ENCODE measurements at regions not wholly inside any gene's neighbourhood (a gene's known extent, or its start where the extent isn't known, plus 50 kb on each side); places are given as distances from the start of the nearest gene placed in this dataset.

DNA sequence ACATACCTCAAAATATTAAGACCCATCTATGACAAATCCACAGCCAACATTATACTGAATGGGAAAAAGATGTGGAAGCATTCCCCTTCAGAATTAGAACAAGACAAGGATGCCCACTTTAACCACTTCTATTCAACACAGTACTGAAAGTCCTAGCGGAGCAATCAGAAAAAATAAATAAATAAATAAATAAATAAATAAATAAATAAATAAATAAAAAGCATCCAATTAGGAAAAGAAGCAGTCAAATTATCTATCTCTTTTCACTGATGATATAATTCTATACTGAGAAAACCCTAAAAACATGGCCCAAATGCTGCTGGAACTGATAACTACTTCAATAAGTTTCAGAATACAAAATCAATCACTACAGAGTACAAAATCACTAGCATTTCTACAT is 67.5 kb downstream of the PRR32 start:
- in situ Hi-C loops (cut with MboI; ENCODE audit: low pct_unique_long_range_greater_than_20kb, low sequenced_read_pairs, unreplicated experiment) = no loop called here
- no peak for DNase-seq (ENCODE audit: low spot score)
- TF ChIP-seq, protein P1, sequence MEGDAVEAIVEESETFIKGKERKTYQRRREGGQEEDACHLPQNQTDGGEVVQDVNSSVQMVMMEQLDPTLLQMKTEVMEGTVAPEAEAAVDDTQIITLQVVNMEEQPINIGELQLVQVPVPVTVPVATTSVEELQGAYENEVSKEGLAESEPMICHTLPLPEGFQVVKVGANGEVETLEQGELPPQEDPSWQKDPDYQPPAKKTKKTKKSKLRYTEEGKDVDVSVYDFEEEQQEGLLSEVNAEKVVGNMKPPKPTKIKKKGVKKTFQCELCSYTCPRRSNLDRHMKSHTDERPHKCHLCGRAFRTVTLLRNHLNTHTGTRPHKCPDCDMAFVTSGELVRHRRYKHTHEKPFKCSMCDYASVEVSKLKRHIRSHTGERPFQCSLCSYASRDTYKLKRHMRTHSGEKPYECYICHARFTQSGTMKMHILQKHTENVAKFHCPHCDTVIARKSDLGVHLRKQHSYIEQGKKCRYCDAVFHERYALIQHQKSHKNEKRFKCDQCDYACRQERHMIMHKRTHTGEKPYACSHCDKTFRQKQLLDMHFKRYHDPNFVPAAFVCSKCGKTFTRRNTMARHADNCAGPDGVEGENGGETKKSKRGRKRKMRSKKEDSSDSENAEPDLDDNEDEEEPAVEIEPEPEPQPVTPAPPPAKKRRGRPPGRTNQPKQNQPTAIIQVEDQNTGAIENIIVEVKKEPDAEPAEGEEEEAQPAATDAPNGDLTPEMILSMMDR (IDR thresholded peaks at IDR 0.05; ENCODE audit: extremely low read depth, insufficient read depth, missing control alignments) = no peak

DNA sequence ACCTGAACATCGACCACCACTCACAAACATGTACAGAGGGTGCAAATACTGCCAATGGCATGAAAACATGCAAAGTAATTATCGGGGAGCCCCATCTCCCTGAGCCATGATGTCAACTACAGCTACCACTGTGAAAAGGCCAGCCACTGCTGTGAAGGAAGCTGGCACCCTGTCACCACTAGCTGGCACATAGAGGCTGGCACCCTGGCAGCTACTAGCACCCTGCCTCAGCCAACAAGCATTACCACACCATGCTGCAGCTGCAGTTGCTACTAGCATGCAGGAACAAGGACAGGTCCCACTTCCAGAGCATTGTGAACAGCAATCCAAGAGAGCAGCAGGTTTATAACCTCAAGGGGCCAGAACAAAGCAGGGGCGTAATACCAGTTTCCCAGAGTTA is 81.4 kb downstream of the PRR32 start:
- TF ChIP-seq, protein P1 (IDR thresholded peaks at IDR 0.05; ENCODE audit: extremely low read depth, insufficient read depth, missing control alignments) = no peak
- no peak for DNase-seq (ENCODE audit: low spot score)
- in situ Hi-C loops (cut with MboI; ENCODE audit: low pct_unique_long_range_greater_than_20kb, low sequenced_read_pairs, unreplicated experiment) = no loop called here

DNA sequence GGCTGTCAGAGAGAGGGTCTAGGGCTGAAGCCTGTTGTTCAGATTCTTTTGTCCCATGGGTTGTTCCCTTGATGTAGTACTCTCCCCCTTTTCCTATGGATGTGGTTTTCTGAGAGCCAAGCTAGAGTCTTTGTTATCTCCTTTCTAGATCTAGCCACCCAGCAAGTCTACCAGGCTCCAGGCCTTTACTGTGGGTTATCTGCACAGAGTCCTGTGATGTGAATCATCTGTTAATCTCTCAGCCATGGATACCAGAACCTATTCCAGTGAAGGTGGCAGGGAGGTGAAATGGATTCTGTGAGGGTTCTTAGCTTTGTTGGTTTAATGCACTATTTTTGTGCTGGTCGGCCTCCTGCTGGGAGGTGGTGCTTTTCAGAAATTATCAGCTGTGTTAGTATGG is 109.5 kb downstream of the PRR32 start:
- in situ Hi-C loops (cut with MboI; ENCODE audit: low pct_unique_long_range_greater_than_20kb, low sequenced_read_pairs, unreplicated experiment) = no loop called here
- TF ChIP-seq, protein P1 (IDR thresholded peaks at IDR 0.05; ENCODE audit: extremely low read depth, insufficient read depth, missing control alignments) = no peak
- DNase-seq (ENCODE audit: low spot score) = no peak

DNA sequence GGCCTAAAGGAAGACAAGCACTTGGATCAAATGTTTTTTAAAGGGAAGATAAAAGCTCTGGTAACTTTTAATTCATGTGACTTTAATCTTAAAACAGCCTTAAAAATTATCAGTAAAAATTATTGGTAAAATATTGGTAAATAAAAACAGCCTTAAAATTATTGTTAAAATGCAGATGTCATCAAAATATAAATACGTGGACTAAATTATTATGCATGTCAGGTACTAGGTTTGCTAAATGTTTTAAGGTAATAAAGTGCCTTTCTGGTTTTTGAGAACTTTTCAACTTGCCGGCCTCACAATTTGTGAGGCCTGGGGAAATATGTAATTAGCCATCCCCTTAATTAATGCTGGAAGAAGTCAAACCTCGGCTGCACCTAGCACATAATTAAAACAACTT is 147.7 kb downstream of the PRR32 start:
- TF ChIP-seq, protein P1 (IDR thresholded peaks at IDR 0.05; ENCODE audit: extremely low read depth, insufficient read depth, missing control alignments) = no peak
- no peak for DNase-seq (ENCODE audit: low spot score)
- in situ Hi-C loops (cut with MboI; ENCODE audit: low pct_unique_long_range_greater_than_20kb, low sequenced_read_pairs, unreplicated experiment) = no loop called here

DNA sequence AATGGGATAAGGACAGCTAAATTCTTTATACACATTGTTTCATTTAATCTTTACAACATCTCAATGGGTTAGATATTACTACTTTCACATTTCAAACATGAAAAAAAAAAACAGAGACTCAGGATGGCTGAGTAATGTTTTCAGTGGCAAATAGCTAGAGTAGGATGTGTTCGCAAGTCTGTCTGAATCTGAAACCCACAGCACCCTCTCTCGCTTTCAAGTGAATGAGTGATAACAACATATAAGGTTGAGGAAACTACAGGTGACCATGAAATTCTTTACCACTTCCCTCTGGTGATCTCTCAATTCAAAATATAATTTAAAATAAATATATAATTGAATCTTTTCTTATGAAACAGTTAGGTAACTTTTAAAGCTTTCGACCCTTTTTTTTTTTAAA is 162.6 kb downstream of the PRR32 start:
- no peak for DNase-seq (ENCODE audit: low spot score)
- TF ChIP-seq, protein P1 (IDR thresholded peaks at IDR 0.05; ENCODE audit: extremely low read depth, insufficient read depth, missing control alignments) = no peak

DNA sequence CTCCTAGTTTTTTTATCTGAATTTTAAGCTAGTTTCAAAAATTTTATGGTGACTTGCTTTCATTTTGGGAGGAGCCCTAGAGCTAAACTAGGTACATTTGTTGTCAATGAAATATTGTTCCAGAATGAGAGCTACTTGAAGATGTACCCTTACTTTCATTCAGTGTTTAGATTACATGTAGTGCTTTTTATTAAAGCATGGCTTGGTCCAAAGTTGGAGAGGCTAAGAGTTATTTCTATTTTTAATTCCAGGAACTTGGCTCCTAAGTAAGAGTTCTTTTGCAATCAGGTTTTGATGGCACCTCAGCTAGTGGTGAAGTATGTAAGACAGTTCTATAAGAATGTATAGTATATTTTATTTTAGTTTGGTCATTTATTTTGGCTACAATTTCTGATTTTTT is 165.5 kb downstream of the PRR32 start:
- DNase-seq (ENCODE audit: low spot score) = no peak
- TF ChIP-seq, protein P1 (IDR thresholded peaks at IDR 0.05; ENCODE audit: extremely low read depth, insufficient read depth, missing control alignments) = no peak
- in situ Hi-C loops (cut with MboI; ENCODE audit: low pct_unique_long_range_greater_than_20kb, low sequenced_read_pairs, unreplicated experiment) = no loop called here

More for the DNA sequence above, 162.6 kb downstream of the PRR32 start:
- in situ Hi-C loops (cut with MboI; ENCODE audit: low pct_unique_long_range_greater_than_20kb, low sequenced_read_pairs, unreplicated experiment) = no loop called here

DNA sequence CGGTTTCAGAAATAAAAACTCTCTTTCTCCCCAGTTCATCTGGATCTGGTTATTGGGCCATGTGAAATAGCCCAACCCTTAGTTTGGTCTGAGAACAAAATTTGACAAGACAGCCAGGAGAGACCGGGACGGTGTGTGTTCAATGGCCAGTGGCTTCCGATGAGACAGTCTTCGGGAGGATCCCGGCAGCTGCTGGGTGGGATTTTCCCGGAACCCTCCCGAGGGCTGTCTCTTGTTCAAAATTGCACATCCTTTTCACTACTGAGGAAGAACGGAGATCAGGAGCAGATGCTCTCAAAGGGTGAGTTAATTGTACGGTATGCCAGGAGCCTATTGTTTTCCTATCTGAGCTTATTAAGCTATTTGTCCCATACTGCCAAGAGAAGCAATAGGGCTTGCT is 166.5 kb downstream of the PRR32 start:
- no peak for DNase-seq (ENCODE audit: low spot score)
- TF ChIP-seq, protein P1 (IDR thresholded peaks at IDR 0.05; ENCODE audit: extremely low read depth, insufficient read depth, missing control alignments) = no peak
- in situ Hi-C loops (cut with MboI; ENCODE audit: low pct_unique_long_range_greater_than_20kb, low sequenced_read_pairs, unreplicated experiment) = no loop called here

All from GM13977 (cell line).